K562 (cell line): ENCODE measurements at regions not wholly inside any gene's neighbourhood (a gene's known extent, or its start where the extent isn't known, plus 50 kb on each side); places are given as distances from the start of the nearest gene placed in this dataset.

Experiments used
- CREM ChIP-seq: IDR thresholded peaks from 2 replicates; pipeline ENCODE4 v1.6.1; 2014; ENCODE audit warnings: antibody characterized with exemption, low read depth
- FOS ChIP-seq: IDR thresholded peaks from 3 replicates; pipeline ENCODE4 v1.6.1; 2011; ENCODE audit not compliant: insufficient read length; ENCODE audit errors: extremely low read depth
- MCM2 ChIP-seq: fragments of 450-650 bp; IDR thresholded peaks from 2 replicates; pipeline ENCODE4 v1.6.1; 2017; ENCODE audit warnings: low read depth, mild to moderate bottlenecking
- POLR2A ChIP-seq: fragments of 450-650 bp; conservative IDR thresholded peaks from 2 replicates; pipeline ENCODE4 v1.6.1; 2016
- RFX5 ChIP-seq: IDR thresholded peaks from 2 replicates; pipeline ENCODE4 v1.6.1; 2011; ENCODE audit warnings: low read depth, mild to moderate bottlenecking, improper control_type of control experiment, low read length
- SP1 ChIP-seq: sonication (generic); formaldehyde crosslinking; IDR thresholded peaks from 2 replicates; pipeline ENCODE4 v1.8.1; 2022; ENCODE audit warnings: mild to moderate bottlenecking, missing genetic modification reagents
- STAG1 ChIP-seq: sonication (generic); formaldehyde crosslinking; IDR thresholded peaks from 2 replicates; pipeline ENCODE4 v1.5.0; 2020; ENCODE audit warnings: missing genetic modification reagents, borderline replicate concordance
- TCF3 ChIP-seq: sonication (generic); formaldehyde crosslinking; IDR thresholded peaks from 2 replicates; pipeline ENCODE4 v1.4.0; 2020; ENCODE audit warnings: mild to moderate bottlenecking, missing genetic modification reagents
- ZBTB8A ChIP-seq: fragments of 450-650 bp; IDR thresholded peaks from 2 replicates; pipeline ENCODE4 v1.6.1; 2018; ENCODE audit warnings: mild to moderate bottlenecking, moderate library complexity; ENCODE audit not compliant: partially characterized antibody
- ZNF12 ChIP-seq: sonication (generic); formaldehyde crosslinking; IDR thresholded peaks from 2 replicates; pipeline ENCODE4 v1.4.0; 2020; ENCODE audit warnings: mild to moderate bottlenecking, missing genetic modification reagents
- TF ChIP-seq, protein P1 (sequence below): sonication (generic); formaldehyde crosslinking; IDR thresholded peaks from 2 replicates; pipeline ENCODE4 v1.5.0; 2020; ENCODE audit warnings: missing genetic modification reagents
- TF ChIP-seq, protein P2 (sequence below): sonication (generic); formaldehyde crosslinking; IDR thresholded peaks from 2 replicates; pipeline ENCODE4 v1.8.1; 2023; ENCODE audit warnings: mild to moderate bottlenecking, missing genetic modification reagents

DNA sequence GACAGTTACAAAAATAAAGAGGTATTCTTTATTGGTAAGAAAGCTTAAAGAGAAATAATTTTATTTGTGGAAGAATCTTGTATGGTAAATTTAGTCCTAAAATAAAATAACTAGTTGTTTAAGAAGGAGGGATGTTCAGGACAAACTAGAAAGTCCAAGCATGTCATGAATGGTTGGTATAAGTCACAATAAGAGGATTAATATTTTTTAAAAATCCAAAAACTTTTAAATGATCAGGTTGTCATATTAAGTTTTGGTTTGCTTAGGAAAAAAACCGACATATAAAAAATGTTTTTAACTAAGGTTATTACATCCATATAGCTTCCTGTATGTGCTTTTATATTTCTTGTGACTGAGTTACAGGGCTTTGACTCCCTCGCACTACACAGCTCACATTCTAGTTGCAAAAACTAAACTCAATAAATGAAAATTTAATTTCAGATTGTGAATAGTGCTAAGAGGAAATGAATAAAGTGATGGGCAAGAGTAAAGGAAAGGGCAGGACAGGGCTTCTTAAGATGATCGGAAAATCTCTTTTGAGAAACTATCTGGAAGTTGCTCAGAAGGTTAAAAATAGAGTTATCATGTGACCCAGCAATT, 80.7 kb upstream of the METAP2 start:
- TF ChIP-seq, protein P1, sequence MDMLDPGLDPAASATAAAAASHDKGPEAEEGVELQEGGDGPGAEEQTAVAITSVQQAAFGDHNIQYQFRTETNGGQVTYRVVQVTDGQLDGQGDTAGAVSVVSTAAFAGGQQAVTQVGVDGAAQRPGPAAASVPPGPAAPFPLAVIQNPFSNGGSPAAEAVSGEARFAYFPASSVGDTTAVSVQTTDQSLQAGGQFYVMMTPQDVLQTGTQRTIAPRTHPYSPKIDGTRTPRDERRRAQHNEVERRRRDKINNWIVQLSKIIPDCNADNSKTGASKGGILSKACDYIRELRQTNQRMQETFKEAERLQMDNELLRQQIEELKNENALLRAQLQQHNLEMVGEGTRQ (CRISPR knock-in tag) = no peak
- TF ChIP-seq STAG1 (no peak), CREM (no peak), RFX5 (no peak), ZNF12 (CRISPR knock-in tag) (no peak), MCM2 (no peak), ZBTB8A (no peak), TCF3 (CRISPR knock-in tag) (no peak), POLR2A (no peak), FOS (no peak), SP1 (CRISPR knock-in tag) (no peak)
- TF ChIP-seq, protein P2, sequence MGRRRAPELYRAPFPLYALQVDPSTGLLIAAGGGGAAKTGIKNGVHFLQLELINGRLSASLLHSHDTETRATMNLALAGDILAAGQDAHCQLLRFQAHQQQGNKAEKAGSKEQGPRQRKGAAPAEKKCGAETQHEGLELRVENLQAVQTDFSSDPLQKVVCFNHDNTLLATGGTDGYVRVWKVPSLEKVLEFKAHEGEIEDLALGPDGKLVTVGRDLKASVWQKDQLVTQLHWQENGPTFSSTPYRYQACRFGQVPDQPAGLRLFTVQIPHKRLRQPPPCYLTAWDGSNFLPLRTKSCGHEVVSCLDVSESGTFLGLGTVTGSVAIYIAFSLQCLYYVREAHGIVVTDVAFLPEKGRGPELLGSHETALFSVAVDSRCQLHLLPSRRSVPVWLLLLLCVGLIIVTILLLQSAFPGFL = no peak
